ENCODE measurements at regions not wholly inside any gene's neighbourhood (a gene's known extent, or its start where the extent isn't known, plus 50 kb on each side); places are given as distances from the start of the nearest gene placed in this dataset.

- no peak overlapping the region for H3K27ac ChIP-seq
- DNase-seq (ENCODE audit: low read depth, low spot score), result no peak
Observed at GRCh38 chr9:16265688-16266087, 604.8 kb downstream of the BNC2 start.

- no peak for DNase-seq (ENCODE audit: low read depth, low spot score)
- no peak overlapping the region for H3K27ac ChIP-seq
Observed at GRCh38 chr9:16266648-16267276, 603.7 kb downstream of the BNC2 start.

GRCh38 chr9:16267281-16268066, 603.0 kb downstream of the BNC2 start:
- DNase-seq (ENCODE audit: low read depth, low spot score), result no peak
- no peak overlapping the region for H3K27ac ChIP-seq

- no peak overlapping the region for H3K27ac ChIP-seq
- DNase-seq (ENCODE audit: low read depth, low spot score), result no peak
Observed at GRCh38 chr9:16268067-16268881, 602.2 kb downstream of the BNC2 start.

- no peak for DNase-seq (ENCODE audit: low read depth, low spot score)
- H3K27ac ChIP-seq, result no peak overlapping the region
Observed at GRCh38 chr9:16271967-16272366, 598.5 kb downstream of the BNC2 start.

GRCh38 chr9:16272776-16273175, 597.7 kb downstream of the BNC2 start:
- DNase-seq (ENCODE audit: low read depth, low spot score), result no peak
- H3K27ac ChIP-seq, result no peak overlapping the region

- H3K27ac ChIP-seq, result no peak overlapping the region
- DNase-seq (ENCODE audit: low read depth, low spot score), result no peak
Observed at GRCh38 chr9:16275795-16276624, 594.5 kb downstream of the BNC2 start.

- H3K27ac ChIP-seq, result no peak overlapping the region
- no peak for DNase-seq (ENCODE audit: low read depth, low spot score)
Observed at GRCh38 chr9:16276866-16277265, 593.6 kb downstream of the BNC2 start.

- no peak overlapping the region for H3K27ac ChIP-seq
- DNase-seq (ENCODE audit: low read depth, low spot score), result no peak
Observed at GRCh38 chr9:16277471-16277960, 593.0 kb downstream of the BNC2 start.

GRCh38 chr9:16278326-16278999, 592.0 kb downstream of the BNC2 start:
- DNase-seq (ENCODE audit: low read depth, low spot score), result no peak
- no peak overlapping the region for H3K27ac ChIP-seq

GRCh38 chr9:16281707-16282106, 588.8 kb downstream of the BNC2 start:
- DNase-seq (ENCODE audit: low read depth, low spot score), result no peak
- H3K27ac ChIP-seq, result no peak overlapping the region

- DNase-seq (ENCODE audit: low read depth, low spot score), result no peak
- no peak overlapping the region for H3K27ac ChIP-seq
Observed at GRCh38 chr9:16282216-16282615, 588.3 kb downstream of the BNC2 start.

- no peak overlapping the region for H3K27ac ChIP-seq
Observed at GRCh38 chr9:16282718-16283117, 587.8 kb downstream of the BNC2 start.

GRCh38 chr9:16286160-16286559, 584.3 kb downstream of the BNC2 start:
- DNase-seq (ENCODE audit: low read depth, low spot score), result no peak
- H3K27ac ChIP-seq, result no peak overlapping the region

More at GRCh38 chr9:16282718-16283117, 587.8 kb downstream of the BNC2 start:
- DNase-seq (ENCODE audit: low read depth, low spot score), result no peak

GRCh38 chr9:16289639-16290038, 580.8 kb downstream of the BNC2 start:
- H3K27ac ChIP-seq, result no peak overlapping the region
- no peak for DNase-seq (ENCODE audit: low read depth, low spot score)

GRCh38 chr9:16290169-16290568, 580.3 kb downstream of the BNC2 start:
- no peak overlapping the region for H3K27ac ChIP-seq
- DNase-seq (ENCODE audit: low read depth, low spot score), result no peak

- DNase-seq (ENCODE audit: low read depth, low spot score), result no peak
- H3K27ac ChIP-seq, result no peak overlapping the region
Observed at GRCh38 chr9:16291921-16292320, 578.5 kb downstream of the BNC2 start.

GRCh38 chr9:16293610-16294009, 576.9 kb downstream of the BNC2 start:
- no peak overlapping the region for H3K27ac ChIP-seq
- DNase-seq (ENCODE audit: low read depth, low spot score), result no peak

- H3K27ac ChIP-seq, result no peak overlapping the region
- DNase-seq (ENCODE audit: low read depth, low spot score), result no peak
Observed at GRCh38 chr9:16294133-16294770, 576.2 kb downstream of the BNC2 start.

Measured in epithelial cell of prostate (primary cell).